HG02763 (cell line): ENCODE measurements at regions not wholly inside any gene's neighbourhood (a gene's known extent, or its start where the extent isn't known, plus 50 kb on each side); places are given as distances from the start of the nearest gene placed in this dataset.
A peak's percentile ranks its signal among the peaks of the same experiment; 100 is the strongest.

Experiments used
- ATAC-seq: cut with Tn5 transposase; IDR thresholded peaks from one replicate; pipeline ENCODE4 v1.9.1; 2021; ENCODE audit warnings: mild to moderate bottlenecking, moderate library complexity; ENCODE audit not compliant: unreplicated experiment

- ATAC-seq: no peak
These were observed 359.4 kb upstream of the RIOK2 start for GRCh38 chr5:97542469-97542868.

DNA sequence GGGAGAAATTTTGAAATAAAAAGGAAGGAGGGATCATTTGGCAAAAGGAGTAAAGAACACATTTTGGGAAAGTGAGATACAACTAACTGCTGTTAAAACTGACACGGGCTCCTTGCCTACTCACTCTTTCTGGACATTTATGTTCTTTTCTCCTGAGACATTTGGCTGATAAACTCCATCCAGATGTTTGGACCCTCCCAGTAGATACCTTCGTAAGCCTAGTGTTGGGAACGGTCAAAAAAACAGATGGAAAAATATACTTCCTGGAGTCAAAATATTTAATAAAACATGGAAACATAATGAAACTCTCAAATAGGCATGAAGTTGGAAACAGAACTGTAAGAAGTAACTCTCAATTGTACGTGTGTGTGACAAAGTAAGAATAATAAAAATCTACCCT, 360.1 kb upstream of the RIOK2 start:
- ATAC-seq: no peak

DNA sequence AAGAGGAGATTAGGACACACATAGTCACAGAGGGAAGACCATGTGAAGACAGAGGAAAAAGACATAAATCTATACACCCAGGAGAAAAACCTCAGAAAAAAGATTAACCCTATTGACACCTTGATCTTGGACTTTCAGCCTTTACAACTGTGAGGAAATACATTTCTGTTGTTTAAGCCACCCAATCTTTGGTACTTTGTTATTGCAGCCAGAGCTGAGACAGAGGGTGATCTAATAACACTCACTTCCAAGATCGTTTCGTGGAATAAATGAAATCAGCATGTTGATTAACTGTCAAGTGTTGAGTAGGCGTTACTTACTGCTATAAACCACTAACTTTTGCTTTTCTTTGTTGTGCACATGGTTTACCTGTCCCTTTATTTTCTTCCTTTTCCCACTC, 361.2 kb upstream of the RIOK2 start:
- ATAC-seq: no peak

- no peak for ATAC-seq
These were observed 361.6 kb upstream of the RIOK2 start for GRCh38 chr5:97544678-97545077.

DNA sequence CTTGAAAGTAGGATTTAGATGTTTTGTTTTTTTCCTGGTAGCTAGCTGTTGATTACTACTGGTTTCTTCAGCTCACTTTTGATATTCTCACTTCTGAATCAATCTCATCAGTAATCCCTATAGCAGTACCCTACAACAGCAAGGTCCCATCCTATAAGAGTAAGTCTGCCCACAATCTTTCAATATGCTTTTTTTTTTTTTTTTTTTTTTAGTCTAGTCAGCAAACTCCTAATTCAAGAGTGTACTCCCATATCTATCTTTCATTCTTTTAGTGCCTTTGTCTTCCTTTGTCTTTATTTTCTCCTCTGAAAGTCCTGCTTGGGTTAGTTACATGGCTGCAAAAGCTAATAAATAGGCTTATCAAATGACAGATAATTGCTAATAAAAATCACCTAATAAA, 362.4 kb upstream of the RIOK2 start:
- ATAC-seq: no peak

DNA sequence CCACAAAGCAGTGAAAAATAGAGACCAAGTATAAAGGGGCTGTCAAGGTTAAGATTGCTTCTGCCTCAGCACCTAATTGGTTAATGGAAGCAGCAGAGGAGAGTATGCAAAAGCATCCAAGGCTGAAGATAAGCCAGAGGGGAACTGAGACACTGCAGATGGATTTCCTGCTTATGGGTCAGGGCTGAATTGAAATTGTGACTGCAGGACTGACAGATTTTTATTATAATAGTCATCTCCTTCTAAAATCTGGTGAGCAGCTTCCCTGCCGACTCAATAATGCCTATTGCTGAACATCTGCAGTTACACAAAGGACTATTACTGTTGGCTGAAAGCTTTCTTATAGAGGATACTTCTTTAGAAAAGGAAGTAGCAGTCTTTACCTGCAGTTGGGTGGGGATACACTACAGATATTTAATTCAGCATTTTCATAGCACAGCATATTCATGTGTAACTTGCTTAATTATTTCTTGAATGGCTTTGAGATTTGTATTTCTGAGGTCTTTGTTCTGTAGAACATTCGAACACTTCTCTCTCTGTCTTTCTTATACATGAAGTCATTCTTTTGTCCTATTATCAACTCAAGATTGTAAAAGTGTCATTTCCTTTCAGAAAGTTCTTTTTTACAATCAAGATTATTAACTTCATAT, 363.0 kb upstream of the RIOK2 start:
- no peak for ATAC-seq

DNA sequence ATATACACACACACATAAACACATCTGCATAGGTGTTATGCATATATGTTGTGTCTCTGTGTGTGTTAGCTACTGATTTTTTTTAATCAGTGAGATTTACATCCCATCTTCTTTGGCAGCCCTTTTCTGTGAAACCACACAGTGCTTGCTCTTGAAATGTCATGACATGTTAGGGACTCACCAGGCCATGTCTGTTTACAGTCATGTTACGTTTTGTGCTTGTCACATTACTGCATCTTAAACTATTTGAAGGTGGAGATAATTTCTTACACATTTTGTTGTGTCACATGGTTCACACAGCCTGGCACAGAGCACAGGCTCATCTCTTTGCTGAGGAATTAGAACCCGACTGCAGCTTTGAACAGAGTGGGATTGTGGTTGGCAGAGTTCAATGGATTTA, 364.4 kb upstream of the RIOK2 start:
- no peak for ATAC-seq

DNA sequence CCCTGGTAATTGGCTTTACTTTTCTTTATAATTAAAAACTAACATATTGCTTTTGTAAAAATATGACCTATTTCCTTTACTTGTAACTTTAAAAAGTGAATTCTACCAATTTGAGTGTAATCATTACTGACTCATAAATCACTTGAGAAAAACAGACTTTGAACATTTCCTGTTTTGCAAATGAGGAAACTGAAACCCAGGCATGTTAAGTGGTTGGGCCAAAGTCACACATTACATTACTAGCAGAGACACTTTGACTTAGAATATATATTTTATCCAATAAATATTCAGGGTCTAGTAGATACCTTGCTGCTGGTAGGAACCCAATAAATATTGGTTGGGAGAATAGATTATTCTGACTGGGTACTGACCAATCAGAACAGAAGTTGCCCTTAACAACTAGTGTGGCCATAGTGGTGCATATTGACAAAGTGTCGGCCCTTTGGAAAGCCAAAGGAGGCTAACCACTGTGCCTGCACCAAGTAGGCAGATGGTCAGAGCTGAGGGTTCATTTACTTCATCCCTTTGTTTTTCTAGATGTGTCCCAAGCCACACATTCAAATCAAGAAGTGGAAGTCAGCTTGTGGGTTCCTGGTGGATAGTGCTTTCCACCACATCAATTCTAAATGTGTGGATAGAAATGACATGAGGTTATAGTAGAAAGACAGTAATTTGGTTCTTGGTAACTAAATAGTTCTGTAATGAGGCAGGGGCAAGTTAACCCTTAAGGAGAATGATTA, 365.1 kb upstream of the RIOK2 start:
- peak; percentile 81 for ATAC-seq

- ATAC-seq: no peak
These were observed 365.7 kb upstream of the RIOK2 start for GRCh38 chr5:97548739-97549080.

DNA sequence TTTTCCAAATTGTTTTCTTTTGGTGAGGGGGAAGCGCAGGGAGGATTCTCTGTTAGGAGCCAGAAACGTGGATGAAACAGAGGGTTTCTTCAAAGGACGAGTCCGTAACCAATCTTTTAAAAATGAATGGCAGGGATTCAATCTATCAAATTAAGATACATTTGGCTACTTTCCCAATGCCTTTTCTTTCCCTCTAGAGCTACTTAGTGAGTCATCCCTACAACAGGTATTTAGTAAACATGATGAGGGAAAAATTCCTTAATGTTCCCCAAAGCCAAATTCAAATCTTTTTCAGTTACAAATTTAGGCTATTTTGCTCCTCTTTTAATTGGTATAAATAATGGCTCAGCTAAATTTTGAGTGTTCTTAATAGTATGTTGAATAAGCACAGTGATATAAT, 366.4 kb upstream of the RIOK2 start:
- no peak for ATAC-seq

GRCh38 chr5:97550164-97550563, 367.1 kb upstream of the RIOK2 start:
- no peak for ATAC-seq

GRCh38 chr5:97550818-97551217, 367.8 kb upstream of the RIOK2 start:
- no peak for ATAC-seq

- no peak for ATAC-seq
These were observed 370.8 kb upstream of the RIOK2 start for GRCh38 chr5:97553604-97554452.

DNA sequence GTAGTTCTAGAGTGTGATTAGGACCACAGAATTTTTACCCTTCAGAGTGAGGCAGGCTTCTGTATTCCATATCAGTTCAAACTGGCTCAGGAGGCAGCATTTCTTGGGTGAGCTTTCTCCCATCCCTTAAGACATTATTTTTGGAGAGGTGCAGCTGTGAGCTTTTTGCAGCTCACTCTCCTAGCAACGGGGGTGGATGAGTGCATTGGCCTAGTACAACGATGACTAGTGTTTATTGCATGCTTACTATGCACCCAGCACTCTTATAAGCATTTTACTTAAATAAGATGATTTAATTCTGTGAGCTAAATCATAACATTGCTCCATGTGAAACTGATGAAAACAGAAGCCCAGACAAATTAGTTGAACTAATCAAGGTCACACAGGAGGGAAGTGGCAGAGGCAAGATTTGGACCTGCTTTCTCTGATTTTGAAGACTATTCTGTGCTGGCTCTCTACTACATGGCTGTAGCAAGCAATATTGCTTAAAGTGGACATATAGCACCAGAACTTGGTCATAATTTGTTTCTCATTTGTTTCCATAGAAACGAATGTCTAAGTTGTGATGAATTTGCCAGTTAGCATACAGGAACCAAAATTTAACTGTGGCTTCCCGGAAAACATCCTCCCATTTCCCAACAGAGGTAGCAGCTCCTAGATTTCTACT, 372.1 kb upstream of the RIOK2 start:
- no peak for ATAC-seq

- ATAC-seq: no peak
These were observed 372.6 kb upstream of the RIOK2 start for GRCh38 chr5:97555644-97555981.

DNA sequence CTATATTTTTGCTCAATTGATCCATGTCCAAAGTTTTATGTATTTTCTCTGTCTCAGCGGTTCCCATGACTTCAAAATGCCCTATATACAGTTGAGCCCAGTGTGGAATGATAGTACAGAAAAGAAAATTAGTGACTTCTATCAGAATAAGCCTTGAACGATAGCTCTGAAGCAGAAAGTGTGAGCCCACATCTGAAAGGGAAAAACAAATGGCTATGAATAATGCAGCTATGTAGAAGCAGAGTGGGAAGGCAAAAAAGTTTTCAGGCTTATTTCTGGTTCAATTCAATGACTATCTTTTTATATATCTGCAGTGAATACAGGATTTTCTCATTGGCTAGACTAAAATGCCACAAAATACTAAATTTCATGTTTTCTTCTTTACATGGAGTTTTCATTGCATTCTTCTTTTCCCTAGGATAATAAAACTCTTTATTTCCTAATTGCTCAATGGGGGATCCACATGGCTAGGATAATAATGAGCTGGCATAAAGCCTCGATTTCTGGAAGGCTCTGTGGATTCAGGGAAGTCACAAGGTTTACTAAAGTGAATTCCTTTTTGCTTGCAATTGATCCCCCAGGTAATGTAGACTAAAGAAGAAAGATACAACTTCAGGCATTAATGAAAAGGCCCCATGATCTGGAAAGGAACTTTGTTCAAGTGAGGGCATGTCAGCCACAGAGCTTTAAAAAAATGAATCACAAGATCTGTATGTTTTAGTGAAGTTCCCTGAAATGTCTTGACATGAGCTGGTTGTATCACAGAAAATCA, 377.0 kb upstream of the RIOK2 start:
- no peak for ATAC-seq

- ATAC-seq: no peak
These were observed 377.5 kb upstream of the RIOK2 start for GRCh38 chr5:97560599-97560993.

GRCh38 chr5:97563050-97563657, 380.1 kb upstream of the RIOK2 start:
- ATAC-seq: no peak

DNA sequence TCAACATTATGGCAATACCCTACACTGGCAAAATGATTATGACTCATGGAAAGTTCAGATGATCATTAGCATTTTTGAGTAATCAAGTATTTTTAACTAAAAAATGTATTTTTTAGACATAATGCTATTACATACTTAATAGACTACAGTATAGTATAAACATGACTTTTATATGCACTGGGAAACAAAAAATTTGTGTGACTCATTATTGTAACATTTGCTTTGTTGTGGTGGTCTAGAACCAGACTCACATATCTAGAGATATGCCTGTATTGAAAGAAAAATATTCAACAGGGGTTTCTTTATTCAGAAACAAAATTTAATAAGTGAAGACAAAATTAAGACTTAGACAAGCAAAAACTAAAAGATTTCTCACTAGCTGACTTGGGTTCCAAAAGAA, 385.3 kb upstream of the RIOK2 start:
- ATAC-seq: no peak

- ATAC-seq: no peak
These were observed 387.2 kb upstream of the RIOK2 start for GRCh38 chr5:97570242-97570641.
